ENCODE measurements at regions not wholly inside any gene's neighbourhood (a gene's known extent, or its start where the extent isn't known, plus 50 kb on each side); places are given as distances from the start of the nearest gene placed in this dataset.

GRCh38 chr21:35938446-35938845 lies 121.9 kb downstream of the SETD4 start:
- no peak for DNase-seq (ENCODE audit: low read depth, low spot score)

GRCh38 chr21:35933466-35933865 lies 126.9 kb downstream of the SETD4 start:
- peak; percentile 57 for DNase-seq (ENCODE audit: low read depth, low spot score)

GRCh38 chr21:35932232-35932911 lies 128.0 kb downstream of the SETD4 start:
- DNase-seq (ENCODE audit: low read depth, low spot score), result peak; percentile 65

GRCh38 chr21:35929901-35930300 lies 130.4 kb downstream of the SETD4 start:
- DNase-seq (ENCODE audit: low read depth, low spot score), result no peak

- DNase-seq (ENCODE audit: low read depth, low spot score), result no peak
Observed at GRCh38 chr21:35927262-35927661, 133.1 kb downstream of the SETD4 start.

GRCh38 chr21:35926003-35926740 lies 134.2 kb downstream of the SETD4 start:
- no peak for DNase-seq (ENCODE audit: low read depth, low spot score)

GRCh38 chr21:35925497-35925896 lies 134.8 kb downstream of the SETD4 start:
- DNase-seq (ENCODE audit: low read depth, low spot score), result peak; percentile 93

- peak; percentile 91 for DNase-seq (ENCODE audit: low read depth, low spot score)
Observed at GRCh38 chr21:35924714-35925301, 135.5 kb downstream of the SETD4 start.

- no peak for DNase-seq (ENCODE audit: low read depth, low spot score)
Observed at GRCh38 chr21:35923971-35924370, 136.4 kb downstream of the SETD4 start.

- peak; percentile 55 for DNase-seq (ENCODE audit: low read depth, low spot score)
Observed at GRCh38 chr21:35922618-35923017, 137.7 kb downstream of the SETD4 start.

GRCh38 chr21:35921471-35921870 lies 138.9 kb downstream of the SETD4 start:
- DNase-seq (ENCODE audit: low read depth, low spot score), result no peak

- DNase-seq (ENCODE audit: low read depth, low spot score), result no peak
Observed at GRCh38 chr21:35920436-35920835, 139.9 kb downstream of the SETD4 start.

GRCh38 chr21:35915030-35915429 lies 145.3 kb downstream of the SETD4 start:
- DNase-seq (ENCODE audit: low read depth, low spot score), result no peak

GRCh38 chr21:35911412-35912191 lies 148.7 kb downstream of the SETD4 start:
- DNase-seq (ENCODE audit: low read depth, low spot score), result no peak

- DNase-seq (ENCODE audit: low read depth, low spot score), result no peak
Observed at GRCh38 chr21:35909456-35910223, 150.7 kb downstream of the SETD4 start.

GRCh38 chr21:35908311-35909078 lies 151.8 kb downstream of the SETD4 start:
- DNase-seq (ENCODE audit: low read depth, low spot score), result no peak

- no peak for DNase-seq (ENCODE audit: low read depth, low spot score)
Observed at GRCh38 chr21:35906586-35906985, 153.7 kb downstream of the SETD4 start.

- no peak for DNase-seq (ENCODE audit: low read depth, low spot score)
Observed at GRCh38 chr21:35905963-35906345, 154.4 kb downstream of the SETD4 start.

- DNase-seq (ENCODE audit: low read depth, low spot score), result peak; percentile 44
Observed at GRCh38 chr21:35905096-35905962, 155.0 kb downstream of the SETD4 start.

GRCh38 chr21:35900539-35900938 lies 159.8 kb downstream of the SETD4 start:
- DNase-seq (ENCODE audit: low read depth, low spot score), result no peak

All from astrocyte of the hippocampus (primary cell).